ENCODE measurements at regions not wholly inside any gene's neighbourhood (a gene's known extent, or its start where the extent isn't known, plus 50 kb on each side); places are given as distances from the start of the nearest gene placed in this dataset.

GRCh38 chr3:106182950-106183511 lies 314.2 kb upstream of the CBLB start:
- CTCF ChIA-PET = no interaction called here
- no peak overlapping the region for H3K4me3 ChIP-seq (ENCODE audit: low read depth, low read length)
- no peak for TF ChIP-seq CTCF (IDR thresholded peaks at IDR 0.05; ENCODE audit: insufficient read depth, low read depth, low read length)
- no peak for DNase-seq (ENCODE audit: low read depth)
- H3K27me3 ChIP-seq (ENCODE audit: control insufficient read depth, insufficient read depth, low read length) = no peaks in the 10 kb centered on the region
- POLR2A ChIA-PET = no interaction called here
- H3K36me3 ChIP-seq (ENCODE audit: control insufficient read depth, insufficient read depth, low read length) = no peaks in the 10 kb centered on the region

- DNase-seq (ENCODE audit: low read depth) = no peak
- no peaks in the 10 kb centered on the region for H3K27me3 ChIP-seq (ENCODE audit: control insufficient read depth, insufficient read depth, low read length)
- no peak overlapping the region for H3K4me3 ChIP-seq (ENCODE audit: low read depth, low read length)
- POLR2A ChIA-PET = no interaction called here
- no peaks in the 10 kb centered on the region for H3K36me3 ChIP-seq (ENCODE audit: control insufficient read depth, insufficient read depth, low read length)
- TF ChIP-seq CTCF (IDR thresholded peaks at IDR 0.05; ENCODE audit: insufficient read depth, low read depth, low read length) = no peak
- CTCF ChIA-PET = interaction anchor here (1.0 kb wide), 1 partner anchor 9 kb away, joined by 3 read pairs; no protein-coding TSS in a partner anchor
Measured at GRCh38 chr3:106183762-106184391, 315.1 kb upstream of the CBLB start.

GRCh38 chr3:106184540-106185457 lies 316.0 kb upstream of the CBLB start:
- Histone ChIP-seq H3K4me3 (ENCODE audit: low read depth, low read length) (no peak overlapping the region), H3K36me3 (ENCODE audit: control insufficient read depth, insufficient read depth, low read length) (no peaks in the 10 kb centered on the region), H3K27me3 (ENCODE audit: control insufficient read depth, insufficient read depth, low read length) (no peaks in the 10 kb centered on the region)
- CTCF ChIA-PET = interaction anchor here (1.0 kb wide), 2 partner anchors 8 to 39 kb away, joined by 3 read pairs; no protein-coding TSS in a partner anchor
- no peak for TF ChIP-seq CTCF (IDR thresholded peaks at IDR 0.05; ENCODE audit: insufficient read depth, low read depth, low read length)
- POLR2A ChIA-PET = interaction anchor here (0.6 kb wide), 1 partner anchor 65 kb away, joined by 5 read pairs; no protein-coding TSS in a partner anchor
- DNase-seq (ENCODE audit: low read depth) = no peak

GRCh38 chr3:106185949-106186348 lies 317.1 kb upstream of the CBLB start:
- Histone ChIP-seq H3K27me3 (ENCODE audit: control insufficient read depth, insufficient read depth, low read length) (no peaks in the 10 kb centered on the region), H3K4me3 (ENCODE audit: low read depth, low read length) (no peak overlapping the region), H3K36me3 (ENCODE audit: control insufficient read depth, insufficient read depth, low read length) (no peaks in the 10 kb centered on the region)
- no peak for TF ChIP-seq CTCF (IDR thresholded peaks at IDR 0.05; ENCODE audit: insufficient read depth, low read depth, low read length)
- POLR2A ChIA-PET = no interaction called here
- DNase-seq (ENCODE audit: low read depth) = no peak
- CTCF ChIA-PET = interaction anchor here (1.0 kb wide), 1 partner anchor 40 kb away, joined by 3 read pairs; no protein-coding TSS in a partner anchor

GRCh38 chr3:106190296-106190695 lies 321.5 kb upstream of the CBLB start:
- TF ChIP-seq CTCF (IDR thresholded peaks at IDR 0.05; ENCODE audit: insufficient read depth, low read depth, low read length) = no peak
- H3K36me3 ChIP-seq (ENCODE audit: control insufficient read depth, insufficient read depth, low read length) = no peaks in the 10 kb centered on the region
- no peak for DNase-seq (ENCODE audit: low read depth)
- CTCF ChIA-PET = interaction anchor here (0.8 kb wide), 1 partner anchor 420 kb away, joined by 3 read pairs; no protein-coding TSS in a partner anchor
- POLR2A ChIA-PET = no interaction called here
- no peak overlapping the region for H3K4me3 ChIP-seq (ENCODE audit: low read depth, low read length)
- no peaks in the 10 kb centered on the region for H3K27me3 ChIP-seq (ENCODE audit: control insufficient read depth, insufficient read depth, low read length)
